GM19043 (cell line): ENCODE measurements at regions not wholly inside any gene's neighbourhood (a gene's known extent, or its start where the extent isn't known, plus 50 kb on each side); places are given as distances from the start of the nearest gene placed in this dataset.
"Not testable (repeated sequence)": the region's sequence is repeated elsewhere in the genome, so short reads cannot be mapped to it uniquely, and the experiment has no call there.

Source experiments
- ATAC-seq: cut with Tn5 transposase; IDR thresholded peaks from one replicate; pipeline ENCODE4 v1.9.1; 2021; ENCODE audit warnings: low read depth; ENCODE audit not compliant: unreplicated experiment

DNA sequence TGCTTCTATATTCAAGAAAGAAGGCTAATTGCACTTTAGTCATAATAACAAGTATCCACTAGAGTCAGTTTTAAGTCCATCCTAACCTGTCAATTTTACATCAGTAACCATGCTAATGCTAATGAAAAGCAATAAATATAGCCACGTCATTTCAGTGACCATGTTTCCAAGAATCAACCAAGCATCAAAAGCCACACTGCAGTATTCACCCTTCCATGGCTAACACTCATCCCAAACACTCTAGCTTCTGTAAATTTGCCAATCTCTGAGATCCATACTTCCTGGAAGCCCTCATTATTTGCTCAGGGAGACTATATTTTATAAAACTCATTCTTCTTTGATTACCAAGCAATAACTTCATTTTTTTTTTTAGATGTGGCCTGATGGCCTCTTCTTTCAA lies 712.0 kb downstream of the CETN3 start:
- no peak for ATAC-seq

DNA sequence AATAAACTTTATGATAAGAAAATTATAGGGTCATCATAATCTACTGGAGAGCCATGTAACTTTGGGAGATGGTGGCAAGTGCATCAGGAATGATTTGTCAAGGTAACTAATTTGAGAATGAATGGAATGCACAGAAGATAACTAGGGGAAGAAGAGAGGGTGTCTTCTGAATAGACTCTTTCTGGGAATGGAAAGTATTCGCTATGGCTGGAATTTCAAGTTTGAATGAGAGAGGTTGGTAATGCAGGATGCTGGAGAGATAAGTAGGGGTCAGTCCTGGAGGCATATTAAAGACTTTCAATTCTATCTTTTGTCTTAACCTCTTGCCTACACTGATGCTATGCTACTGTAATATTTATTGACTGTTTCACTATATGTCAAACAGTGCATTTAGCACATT lies 714.2 kb downstream of the CETN3 start:
- ATAC-seq = no peak

DNA sequence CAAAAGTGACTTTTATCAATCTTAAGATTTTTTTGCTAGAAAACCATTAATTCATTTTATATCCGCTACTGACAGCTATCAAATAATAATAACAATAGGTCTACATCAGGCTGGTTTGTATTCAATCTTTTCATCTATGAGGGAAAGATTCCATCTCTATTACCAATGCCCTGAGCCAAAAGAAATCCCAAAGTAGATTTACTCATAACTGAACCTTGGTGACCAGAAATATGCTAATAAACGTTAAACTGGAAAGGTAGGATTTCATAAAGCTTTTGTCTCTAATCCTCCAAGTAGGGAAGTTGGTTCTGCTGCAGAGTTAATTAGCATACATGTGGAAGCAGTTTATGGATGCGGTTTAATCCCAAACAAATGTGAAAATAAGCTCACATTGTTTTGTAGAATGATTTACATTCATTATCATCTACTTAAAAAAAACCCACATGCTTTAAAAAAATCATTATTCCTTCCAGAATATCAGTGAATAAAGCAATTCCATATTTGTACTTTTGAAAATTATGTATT lies 715.5 kb downstream of the CETN3 start:
- ATAC-seq = no peak

DNA sequence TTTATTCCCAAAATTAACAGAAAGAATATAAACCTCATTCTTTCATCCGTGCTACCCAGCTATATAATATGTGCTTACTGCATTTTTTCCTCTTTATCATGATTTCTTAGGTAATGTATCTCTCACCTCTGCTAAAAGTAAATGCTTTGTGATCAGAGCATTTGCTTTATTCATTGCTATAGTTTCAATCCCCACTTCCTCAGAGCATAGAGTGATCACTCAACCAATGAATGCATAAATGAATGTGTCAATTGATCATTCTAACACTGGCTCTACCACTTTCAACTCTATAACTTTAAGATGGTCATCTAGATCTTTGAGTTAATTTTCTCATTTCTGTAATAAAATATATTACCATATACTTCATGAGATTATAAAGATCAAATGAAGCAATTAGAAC lies 719.2 kb downstream of the CETN3 start:
- ATAC-seq = no peak

DNA sequence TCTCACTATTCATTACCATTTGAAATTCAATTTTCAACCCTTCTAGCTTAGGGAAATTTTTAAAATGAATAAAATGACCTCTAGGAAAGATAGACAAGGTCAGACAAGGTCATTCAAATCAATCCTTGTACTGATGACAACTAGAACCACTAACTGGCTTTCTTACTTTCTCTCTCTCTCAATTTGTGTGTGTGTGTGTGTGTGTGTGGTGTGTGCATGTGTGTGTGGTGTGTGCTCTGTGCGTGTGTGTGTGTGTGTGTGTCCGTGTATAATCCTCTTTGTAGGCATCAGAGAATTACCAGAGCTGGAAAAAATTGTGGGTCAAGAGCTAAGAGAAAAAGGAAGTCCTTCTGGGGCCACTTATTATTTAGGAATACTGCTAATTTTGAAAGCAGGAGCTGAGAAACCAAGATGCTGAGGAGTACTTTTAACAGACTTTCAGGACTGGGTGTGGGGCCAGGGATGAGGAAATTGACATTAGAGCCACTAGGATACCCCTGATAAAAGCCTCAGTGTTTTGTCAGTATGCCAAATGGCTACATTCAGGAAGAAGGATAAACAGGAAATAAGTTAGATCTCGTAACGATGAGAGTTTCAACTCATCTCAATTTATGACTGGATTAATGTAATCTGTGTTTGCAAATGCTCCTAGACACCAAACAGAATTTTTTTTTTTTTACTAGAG lies 723.3 kb downstream of the CETN3 start:
- no peak for ATAC-seq

DNA sequence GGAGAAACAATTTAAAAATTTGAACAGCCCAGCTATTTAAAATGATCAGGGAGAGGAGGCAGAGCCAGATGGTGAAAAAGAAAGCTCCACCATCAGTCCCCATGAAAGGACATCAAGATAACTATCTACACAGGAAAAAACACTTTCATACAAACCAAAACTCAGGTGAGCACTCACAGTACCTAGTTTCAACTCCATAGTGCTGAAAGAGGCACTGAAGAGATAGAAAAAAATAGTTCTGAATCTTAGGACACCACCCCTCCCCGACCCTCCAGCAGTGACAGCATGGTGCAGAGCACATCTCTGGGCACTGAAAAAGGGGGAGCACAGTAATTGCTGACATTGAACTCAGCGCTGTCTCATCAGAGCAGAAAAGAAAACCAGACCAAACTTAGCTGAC lies 732.9 kb downstream of the CETN3 start:
- no peak for ATAC-seq

DNA sequence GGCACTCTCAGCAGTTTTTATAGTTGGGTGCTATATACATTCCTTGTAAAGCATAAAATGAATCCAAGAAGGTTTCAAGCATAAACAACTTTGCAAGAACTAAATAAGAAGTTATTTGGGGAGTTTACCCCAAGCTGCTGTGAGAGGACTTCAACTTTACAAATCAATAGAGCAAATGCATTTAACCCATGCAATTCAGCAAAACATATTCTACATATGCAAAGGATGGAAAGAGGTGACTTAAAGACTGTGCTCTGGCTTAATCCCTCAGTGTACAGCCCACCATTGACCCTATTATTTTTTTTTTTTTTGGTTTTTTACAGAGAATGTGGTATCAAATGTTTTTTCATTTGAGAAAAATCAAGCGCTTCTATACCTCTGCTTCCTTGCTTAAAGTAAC lies 736.5 kb downstream of the CETN3 start:
- ATAC-seq = no peak

DNA sequence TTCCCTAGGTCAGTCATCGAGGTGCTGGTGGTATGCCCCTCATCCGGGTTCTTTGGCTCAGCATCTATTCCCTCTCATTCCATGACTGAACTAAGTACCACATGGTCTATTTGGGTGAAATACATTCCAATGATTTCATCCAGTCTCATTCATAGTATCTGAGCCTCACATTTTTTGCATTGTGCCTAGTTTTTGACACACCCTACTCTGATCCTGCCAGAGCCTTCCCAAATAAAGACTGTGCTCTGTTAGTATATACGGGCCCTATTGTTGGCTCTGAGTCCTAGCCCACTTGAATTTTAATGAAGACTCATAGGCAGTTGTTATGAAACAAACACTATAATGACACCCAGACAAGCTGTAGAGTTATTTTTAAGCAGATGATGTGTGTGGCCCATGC lies 740.7 kb downstream of the CETN3 start:
- ATAC-seq = no peak

DNA sequence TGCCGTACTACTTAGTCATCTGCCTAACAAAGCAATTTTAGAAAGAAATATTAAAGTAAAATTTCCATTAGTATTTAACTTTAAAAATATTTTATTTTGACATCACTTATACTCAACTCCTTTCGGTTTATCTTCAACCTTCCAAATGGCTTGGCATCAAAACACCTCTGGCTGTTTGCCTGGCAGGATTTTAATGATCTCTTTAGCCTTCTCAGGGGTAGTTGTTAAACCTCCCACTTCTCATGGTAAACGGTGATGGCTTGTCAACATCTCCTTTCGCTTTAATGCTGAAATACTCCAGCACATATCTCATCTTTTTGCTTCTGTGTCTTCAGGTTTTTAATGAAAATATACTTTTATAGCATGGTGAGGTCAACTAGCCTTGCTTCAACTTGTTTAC lies 747.1 kb downstream of the CETN3 start:
- ATAC-seq = no peak

DNA sequence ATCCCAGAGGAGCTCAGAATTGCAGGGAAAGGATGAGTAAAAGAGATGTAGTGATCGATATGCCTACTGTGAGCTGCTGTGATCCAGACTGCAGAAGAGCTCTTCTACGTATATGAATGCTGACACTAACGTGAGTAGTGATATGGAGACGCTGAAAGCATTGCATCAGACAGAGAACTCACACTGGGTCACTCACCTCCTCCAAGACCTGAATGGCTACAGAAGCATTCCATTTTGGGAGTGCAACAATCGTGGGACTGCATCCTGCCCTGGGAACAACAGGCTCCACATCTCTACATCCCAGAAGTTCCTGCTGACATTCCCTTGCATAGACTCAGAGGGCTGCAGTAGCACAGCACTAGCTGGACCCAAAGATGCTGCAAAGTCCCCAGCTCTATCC lies 755.9 kb upstream of the MEF2C start:
- no peak for ATAC-seq

DNA sequence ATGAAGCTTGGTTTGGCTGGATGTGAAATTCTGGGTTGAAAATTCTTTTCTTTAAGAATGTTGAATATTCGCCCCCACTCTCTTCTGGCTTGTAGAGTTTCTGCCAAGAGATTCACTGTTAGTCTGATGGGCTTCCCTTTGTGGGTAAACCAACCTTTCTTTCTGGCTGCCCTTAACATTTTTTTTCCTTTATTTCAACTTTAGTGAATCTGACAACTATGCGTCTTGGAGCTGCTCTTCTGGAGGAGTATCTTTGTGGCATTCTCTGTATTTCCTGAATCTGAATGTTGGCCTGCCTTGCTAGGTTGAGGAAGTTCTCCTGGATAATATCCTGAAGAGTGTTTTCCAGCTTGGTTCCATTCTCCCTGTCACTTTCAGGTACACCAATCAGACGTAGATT lies 751.2 kb upstream of the MEF2C start:
- not testable (repeated sequence) for ATAC-seq

DNA sequence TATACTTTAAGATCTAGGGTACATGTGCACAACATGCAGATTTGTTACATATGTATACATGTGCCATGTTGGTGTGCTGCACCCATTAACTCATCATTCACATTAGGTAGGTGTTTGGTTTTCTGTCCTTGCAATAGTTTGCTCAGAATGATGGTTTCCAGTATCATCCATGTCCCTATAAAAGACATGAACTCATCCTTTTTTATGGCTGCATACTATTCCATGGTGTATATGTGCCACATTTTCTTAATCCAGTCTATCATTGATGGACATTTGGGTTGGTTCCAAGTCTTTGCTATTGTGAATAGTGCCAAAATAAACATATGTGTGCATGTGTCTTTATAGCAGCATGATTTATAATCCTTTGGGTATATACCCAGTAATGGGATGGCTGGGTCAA lies 747.1 kb upstream of the MEF2C start:
- not testable (repeated sequence) for ATAC-seq

DNA sequence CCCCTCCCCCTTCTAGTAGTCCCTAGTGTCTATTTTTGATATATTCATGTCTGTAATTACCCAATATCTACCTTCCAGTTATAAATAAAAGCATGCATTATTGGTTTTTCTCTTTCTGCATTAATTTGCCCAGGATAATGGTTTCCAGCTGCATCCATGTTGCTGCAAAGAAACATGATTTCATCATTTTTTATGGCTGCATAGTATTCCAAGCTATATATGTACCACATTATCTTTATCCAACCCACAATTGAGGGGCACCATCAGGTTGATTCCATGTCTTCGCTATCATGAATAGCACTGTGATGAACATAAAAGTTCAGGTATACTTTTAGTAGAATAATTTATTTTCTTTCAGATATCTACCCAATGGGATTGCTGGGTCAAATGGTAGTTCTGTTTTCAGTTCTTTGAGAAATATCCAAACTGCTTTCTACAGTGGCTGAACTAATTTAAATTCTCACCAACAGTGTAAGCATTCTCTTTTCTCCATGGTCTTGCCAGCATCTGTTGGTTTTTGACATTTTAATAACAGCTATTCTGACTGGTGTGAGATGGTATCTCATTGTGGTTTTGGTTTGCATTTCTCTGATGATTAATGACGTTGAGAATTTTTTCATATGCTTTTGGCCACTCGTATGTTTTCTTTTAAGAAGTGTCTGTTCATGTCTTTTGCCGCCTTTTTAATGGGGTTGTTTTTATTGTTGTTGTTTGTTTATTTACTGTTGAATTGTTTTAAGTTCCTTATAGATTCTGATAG lies 746.1 kb upstream of the MEF2C start:
- no peak for ATAC-seq

DNA sequence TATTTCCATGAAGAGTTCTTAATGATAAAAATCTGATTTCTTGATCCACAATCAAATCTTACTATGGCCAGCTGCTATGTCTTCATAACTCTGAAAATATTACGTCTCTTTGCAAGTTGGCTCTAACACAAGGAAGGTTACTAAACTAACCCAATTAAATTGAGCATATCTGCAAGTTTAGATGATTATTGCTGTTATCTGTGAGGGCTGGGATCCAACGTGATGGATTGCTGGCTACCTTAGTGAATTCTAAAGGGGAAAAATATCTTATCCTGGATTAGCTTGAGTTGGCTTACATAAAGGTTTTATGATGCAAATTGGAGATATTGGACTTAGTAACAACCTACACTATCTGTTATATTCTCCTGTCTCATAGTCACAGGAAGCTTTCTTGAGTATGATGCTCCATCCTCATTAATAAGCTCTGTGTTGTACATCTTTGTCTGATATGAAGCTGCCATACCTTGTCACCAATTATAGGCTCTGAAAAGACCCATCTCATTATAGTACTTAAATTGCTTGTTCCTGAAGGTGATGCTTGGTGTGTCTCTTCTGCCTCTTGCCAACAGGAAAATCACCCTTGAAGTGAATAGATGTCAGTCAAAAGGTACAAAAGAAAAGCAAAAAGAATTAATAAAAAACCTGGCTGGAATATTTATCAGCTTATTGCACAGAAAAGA lies 733.0 kb upstream of the MEF2C start:
- ATAC-seq = no peak

DNA sequence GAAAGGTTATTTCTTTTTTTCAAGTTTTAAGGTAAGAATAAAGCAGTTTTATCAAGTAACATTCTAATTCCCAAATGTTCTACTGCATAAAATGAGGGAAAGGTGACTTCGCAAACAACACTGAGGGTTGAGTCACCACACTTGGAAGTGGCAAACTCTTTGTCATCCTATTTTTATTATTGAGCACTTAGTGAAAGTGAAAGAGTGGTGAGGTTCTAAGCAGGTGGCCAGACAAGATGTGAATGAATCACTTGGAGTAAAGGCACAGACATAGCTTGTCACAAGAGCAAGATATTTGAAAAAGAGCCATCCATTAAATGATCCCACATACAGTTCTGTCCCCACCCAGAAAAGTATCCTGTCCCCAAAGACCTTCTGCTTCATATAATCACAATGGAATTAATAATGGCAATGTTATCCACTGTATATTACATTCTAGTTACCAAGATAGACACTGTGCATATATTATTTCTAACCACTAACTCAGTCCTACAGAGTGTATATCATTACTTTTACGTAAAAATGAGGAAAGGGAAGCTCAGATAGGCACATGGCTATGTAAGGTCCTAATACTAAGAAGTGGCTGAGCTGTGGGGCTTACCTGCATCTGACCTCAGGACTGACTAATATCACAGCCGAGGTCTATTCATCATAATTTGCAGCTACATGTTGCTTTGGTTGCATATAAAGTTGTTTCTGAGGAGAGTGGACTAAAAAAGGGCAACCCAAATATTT lies 730.4 kb upstream of the MEF2C start:
- ATAC-seq = peak; percentile 99

DNA sequence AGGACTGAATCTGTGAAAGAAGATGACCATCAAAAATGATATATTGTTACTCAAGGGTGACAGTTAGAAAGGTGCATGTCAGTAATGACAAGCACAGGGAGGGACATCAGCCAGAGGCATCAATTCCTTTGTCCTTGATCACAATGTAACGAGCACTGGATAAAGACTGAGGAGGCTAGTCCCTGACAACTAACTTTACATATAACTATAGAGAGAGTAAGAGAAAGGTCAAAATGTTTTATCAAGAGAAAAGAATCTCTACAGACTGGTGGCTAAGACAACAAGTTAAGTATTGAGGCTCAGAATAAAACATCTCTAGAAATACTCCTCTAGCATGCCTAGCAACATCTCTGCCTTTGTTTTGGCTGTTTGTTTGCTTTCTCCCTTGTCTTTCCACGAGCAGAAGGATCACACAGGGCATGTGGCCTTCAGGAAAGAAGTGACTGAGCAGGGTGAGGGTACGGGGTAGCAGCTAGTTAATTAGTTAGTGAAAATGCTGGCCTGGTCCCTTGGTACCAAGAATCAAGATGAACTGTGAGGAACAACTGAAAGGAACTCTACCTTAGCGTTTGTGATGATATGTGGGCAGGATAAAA lies 724.1 kb upstream of the MEF2C start:
- ATAC-seq = no peak

DNA sequence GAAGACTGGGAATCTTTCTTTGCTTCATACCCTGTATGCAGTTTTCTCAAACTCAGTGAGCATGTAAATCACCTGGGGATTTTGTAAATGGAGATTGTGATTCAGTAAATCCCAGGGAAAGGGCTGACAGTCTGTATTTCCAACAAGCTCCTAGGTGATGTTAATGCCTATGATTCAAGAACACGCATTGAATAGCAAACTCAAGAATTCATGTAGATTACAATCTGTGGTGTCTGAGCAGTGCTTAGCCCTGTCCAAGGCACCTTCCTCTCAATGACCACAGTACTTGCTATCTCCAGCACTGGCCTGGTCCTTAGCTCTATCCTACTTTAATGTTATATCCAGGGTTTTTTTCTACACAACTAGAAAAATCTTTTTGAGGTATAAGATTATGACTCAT lies 721.4 kb upstream of the MEF2C start:
- ATAC-seq = no peak

DNA sequence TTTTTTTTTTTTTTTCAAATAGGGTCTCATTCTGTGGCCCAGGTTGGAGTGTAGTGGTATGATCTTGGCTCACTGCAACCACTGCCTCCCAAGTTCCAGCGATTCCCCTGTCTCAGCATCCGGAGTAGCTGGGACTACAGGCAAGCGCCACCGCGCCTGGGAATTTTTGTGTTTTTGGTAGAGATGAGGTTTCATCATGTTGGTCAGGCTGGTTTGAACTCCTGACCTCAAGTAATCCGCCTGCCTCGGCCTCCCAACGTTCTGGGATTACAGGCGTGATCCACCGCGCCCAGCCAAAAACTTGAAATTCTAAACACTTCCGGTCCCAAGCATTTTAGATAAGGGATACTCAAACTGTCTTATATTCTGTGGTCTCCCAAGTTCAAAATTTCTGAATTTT lies 718.9 kb upstream of the MEF2C start:
- no peak for ATAC-seq

DNA sequence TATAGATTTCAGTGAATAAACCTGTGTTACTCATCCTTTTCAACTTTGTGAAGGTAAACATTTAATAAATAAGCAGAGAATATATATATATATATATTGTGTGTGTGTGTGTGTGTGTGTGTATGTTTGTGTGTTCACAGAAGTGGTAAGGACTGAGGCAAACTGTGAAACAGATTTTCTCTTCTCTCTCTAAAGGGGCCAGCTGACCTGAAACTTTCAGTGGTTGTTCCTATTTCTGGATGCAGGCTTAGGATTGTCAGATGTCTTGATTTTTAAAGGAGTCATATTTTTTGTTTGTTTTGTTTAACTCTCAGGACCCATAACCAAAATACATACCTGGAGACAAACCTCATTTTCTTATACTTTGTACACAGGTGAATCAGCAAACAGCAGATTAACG lies 714.9 kb upstream of the MEF2C start:
- ATAC-seq = no peak

DNA sequence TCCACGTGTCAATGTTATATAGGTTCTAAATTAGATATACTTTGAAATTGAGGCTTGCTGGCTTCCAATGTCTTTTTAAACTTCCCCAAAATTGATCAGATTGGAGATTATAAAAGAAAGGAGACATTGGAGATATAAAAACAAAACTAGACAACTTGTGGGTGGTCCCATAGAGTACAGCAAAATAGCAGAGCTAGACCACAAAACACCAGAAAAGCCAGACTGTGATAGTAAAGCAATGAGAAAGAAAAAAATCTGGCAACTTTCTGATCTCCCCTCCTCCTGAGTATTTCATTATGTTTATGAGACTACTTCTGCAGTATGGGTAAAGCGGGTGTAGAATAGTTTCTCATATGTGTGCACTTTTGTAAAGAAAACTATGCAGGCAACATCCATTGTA lies 713.8 kb upstream of the MEF2C start:
- no peak for ATAC-seq

DNA sequence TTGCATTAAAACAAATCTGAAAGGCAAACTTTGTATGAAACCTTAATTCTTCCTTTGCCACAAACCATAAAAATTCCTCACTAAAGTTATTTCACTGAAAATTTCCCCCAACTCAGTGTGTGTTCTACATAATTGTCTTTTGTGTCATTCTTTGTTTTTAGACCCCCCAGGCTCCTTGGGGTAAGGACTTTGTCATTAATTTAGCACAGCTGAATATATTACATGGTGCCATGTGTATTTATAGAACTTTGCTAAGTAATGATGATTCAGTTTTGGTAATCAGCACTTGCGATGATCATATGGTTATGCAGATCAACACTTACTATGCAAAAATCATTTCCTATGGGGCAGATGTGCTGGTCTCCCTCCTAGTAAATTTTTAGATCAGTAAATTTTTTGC lies 712.1 kb upstream of the MEF2C start:
- no peak for ATAC-seq
